ENCODE measurements at regions not wholly inside any gene's neighbourhood (a gene's known extent, or its start where the extent isn't known, plus 50 kb on each side); places are given as distances from the start of the nearest gene placed in this dataset.

DNA sequence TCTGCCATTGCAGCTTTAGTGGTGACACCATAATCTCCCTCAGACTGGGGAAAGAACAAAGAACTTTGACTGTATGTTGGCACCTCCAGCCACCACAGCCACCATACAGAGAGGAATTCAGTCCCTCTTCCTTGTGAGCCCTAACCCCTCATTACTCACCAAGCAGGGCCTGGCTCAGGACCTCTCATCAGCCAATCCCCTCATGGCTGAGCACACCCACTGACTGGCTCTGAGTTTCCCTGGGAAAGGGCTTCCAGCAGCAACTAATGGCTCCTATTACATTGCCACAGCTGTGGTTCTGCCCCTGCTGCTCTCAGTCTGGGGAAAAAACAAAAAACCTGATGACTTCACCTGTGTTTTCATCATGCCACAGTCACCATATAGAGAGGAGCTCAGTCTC is 1482.6 kb downstream of the FAM133A start:
- TF ChIP-seq, protein P1, sequence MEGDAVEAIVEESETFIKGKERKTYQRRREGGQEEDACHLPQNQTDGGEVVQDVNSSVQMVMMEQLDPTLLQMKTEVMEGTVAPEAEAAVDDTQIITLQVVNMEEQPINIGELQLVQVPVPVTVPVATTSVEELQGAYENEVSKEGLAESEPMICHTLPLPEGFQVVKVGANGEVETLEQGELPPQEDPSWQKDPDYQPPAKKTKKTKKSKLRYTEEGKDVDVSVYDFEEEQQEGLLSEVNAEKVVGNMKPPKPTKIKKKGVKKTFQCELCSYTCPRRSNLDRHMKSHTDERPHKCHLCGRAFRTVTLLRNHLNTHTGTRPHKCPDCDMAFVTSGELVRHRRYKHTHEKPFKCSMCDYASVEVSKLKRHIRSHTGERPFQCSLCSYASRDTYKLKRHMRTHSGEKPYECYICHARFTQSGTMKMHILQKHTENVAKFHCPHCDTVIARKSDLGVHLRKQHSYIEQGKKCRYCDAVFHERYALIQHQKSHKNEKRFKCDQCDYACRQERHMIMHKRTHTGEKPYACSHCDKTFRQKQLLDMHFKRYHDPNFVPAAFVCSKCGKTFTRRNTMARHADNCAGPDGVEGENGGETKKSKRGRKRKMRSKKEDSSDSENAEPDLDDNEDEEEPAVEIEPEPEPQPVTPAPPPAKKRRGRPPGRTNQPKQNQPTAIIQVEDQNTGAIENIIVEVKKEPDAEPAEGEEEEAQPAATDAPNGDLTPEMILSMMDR (IDR thresholded peaks at IDR 0.05) = no peak
- TF ChIP-seq POLR2A (IDR thresholded peaks at IDR 0.05) = no peak
- TF ChIP-seq EP300 (IDR thresholded peaks at IDR 0.05) = no peak
